HK-2 (cell line): ENCODE measurements at regions not wholly inside any gene's neighbourhood (a gene's known extent, or its start where the extent isn't known, plus 50 kb on each side); places are given as distances from the start of the nearest gene placed in this dataset.
"Not testable (repeated sequence)": the region's sequence is repeated elsewhere in the genome, so short reads cannot be mapped to it uniquely, and the experiment has no call there.

Experiments used
- DNase-seq: peaks from one replicate; pipeline ENCODE4 v3.0.0-alpha.2; 2018; ENCODE audit not compliant: unreplicated experiment

DNA sequence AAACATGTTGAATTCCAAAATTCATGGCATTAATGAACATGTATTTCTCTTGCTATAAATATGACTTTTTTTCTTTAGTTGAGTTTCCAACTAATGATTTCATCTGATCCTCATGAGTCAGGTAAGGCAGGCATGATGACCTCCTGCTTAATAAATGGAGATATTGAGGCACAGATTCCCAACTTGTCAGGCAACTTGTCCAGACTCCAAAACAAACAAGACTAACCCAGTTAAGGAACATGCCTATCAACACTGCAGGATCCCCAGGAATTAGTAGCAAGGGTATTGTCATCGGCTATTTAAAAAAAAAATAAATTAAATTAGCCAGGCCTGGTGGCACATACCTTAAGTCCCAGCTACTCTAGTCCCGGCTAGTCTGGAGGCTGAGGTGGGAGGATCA, 121.3 kb upstream of the SALL4 start:
- no peak for DNase-seq

DNA sequence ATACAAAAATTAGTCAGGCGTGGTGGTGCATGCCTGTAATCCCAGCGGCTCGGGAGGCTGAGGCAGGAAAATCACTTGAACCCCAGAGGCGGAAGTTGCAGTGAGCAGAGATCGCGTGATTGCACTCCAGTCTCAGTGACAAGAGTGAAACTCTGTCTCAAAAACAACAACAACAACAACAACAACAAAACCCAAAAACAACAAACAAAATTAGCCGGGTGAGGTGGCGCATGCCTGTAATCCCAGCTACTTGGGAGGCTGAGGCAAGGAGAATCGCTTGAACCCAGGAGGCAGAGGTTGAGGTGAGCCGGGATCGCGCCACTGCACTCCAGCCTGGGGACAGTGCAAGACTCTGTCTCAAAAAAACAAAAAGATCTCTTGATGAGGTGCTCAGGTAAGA, 120.5 kb upstream of the SALL4 start:
- DNase-seq, result not testable (repeated sequence)

DNA sequence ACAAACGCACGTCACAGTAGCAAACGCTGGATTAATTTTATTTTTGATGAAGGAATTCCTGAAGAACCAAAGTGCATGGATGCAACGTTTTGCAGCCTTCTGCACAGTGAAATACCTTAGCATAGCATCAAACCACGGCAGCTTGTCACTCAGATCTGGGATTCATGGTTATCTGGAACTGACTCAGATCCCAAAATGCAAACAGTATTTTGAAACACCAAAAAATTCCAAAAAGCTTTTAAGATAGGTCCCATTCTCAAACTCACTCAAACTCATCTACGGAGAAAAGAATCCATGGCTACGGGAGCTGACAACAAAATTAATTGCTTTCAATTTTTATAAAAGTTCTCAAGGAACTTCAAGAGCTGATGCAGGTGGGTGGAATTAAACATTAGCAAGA, 116.2 kb upstream of the SALL4 start:
- DNase-seq, result no peak

DNA sequence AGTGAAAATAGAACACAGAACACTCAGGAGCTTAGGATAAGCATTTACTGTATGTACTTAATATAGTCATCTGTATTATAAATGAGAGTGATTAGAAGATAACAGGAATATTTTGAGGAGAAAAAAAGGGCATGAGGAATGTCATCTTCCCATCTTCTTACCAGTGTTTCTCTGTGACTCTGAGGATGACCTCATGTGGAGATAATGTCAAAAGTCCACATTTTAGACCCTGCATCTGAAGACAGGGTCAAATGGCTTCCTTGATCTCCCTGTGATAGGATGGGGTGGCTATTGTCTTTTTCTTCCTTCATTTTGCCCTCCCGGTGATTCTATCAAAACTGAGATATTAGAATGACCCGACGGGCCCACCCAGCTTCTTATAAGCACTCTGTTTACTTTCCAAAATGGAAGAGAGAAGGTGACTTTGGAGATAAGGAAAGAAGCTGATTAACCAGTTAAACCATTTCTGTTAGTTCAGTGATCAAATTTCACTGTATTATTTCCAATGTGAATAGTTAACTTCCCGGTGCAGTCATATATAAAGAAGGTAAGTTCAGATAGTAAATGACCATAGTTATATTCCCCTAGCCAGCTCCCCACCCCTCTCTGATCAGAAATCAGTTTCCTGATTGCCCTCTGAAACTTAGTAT, 115.7 kb upstream of the SALL4 start:
- DNase-seq, result no peak

DNA sequence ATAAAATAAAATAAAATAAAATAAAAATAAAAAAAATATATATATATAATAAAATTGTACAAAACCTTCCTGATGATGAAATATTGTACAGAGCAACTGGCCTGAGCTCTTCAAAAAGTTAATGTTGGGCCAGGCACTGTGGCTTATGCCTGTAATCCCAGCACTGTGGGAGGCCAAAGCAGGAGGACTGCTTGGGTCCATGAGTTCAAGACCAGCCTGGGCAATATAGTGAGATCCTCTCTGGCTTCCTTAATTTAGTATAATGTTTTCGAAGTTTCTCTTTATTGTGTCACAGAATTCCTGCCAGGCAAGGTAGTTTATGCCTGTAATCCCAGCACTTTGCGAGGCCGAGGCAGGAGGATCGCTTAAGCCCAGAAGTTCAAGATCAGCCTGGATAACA, 113.9 kb upstream of the SALL4 start:
- DNase-seq, result no peak

DNA sequence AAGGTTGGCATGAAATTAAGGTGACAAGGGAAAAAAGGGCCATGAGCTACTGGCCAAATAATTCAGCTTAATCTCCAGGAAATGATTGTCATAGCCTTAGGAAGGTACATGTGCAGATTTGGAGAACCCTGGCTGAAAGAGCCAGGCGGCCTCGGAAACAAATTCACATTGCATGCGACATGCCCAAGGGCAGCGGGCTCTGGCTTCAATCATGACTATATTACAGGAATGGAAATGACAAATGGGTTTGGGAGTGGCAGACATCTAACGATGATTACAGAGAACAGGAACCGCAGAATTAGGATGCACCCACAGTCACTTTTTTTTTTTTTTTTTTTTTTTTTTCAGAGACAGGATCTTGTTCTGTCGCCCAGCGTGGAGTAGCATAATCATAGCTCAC, 112.4 kb upstream of the SALL4 start:
- no peak for DNase-seq

DNA sequence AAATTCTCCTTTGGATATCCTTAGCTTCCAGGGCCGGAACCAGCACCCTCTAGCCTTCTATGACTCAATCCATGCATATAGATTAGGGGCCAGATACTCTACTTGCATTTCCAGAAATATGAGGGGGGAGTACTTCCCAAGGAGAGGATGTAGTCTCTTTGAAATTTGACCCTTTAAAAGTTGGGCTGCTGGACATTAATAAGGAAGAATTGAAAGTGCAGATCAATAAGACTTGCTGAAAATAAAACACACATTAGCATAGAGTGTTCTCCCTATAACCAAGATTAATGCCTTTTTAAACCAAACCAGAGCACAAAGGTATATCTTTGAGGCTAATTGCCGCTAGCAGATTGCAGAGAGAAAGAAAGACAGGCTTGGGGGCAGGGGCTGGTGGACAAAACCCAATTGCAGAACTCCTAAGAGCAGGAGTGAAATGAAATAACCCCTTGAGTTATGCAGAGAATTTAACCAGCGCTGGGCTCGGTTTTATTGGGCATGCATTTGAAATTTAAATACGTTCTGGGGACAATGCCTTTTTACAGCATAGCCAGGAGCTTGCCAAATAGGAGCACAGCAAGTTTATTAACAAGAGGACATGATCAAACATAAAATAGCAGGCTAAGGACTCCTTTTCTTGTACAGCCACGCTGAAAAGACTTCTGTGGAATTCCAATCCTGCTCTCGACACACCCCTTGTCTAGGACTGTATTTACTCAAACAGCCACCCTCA, 108.2 kb upstream of the SALL4 start:
- DNase-seq, result no peak

DNA sequence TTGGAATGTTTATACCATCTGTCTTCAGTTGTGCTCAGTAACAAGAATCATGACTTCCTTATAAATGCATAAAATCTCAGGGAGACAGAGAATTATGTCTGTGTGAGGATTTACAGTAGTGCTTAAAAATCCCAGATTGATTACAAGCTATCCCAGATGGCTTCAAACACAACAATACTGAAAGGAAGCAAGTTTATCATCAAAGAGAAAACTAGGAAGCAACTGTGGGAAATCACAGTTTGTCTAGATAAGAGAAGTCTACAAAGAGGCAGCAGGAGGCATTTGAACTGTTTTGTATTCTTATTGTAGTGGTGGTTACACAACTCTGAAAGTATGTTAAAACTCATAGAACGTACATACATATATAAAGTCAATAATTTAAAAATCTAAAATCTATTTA, 104.4 kb upstream of the SALL4 start:
- DNase-seq, result no peak

DNA sequence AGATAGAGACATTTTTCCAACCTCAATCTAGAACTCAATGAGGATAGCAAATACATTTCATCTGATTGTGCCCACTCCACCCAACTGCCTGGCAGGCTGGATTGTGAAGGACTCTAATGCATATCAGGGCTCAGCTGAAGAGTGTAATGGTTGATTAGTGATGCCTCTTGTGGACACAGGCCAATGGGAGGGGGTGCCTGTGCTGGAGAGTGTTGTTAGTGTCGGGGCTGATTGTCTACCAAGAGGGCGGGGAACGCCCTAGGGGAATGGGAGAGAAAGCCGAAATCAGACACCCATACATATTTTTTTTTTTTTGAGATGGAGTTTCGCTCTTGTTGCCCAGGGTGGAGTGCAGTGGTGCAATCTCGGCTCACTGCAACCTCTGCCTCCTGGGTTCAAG, 103.7 kb upstream of the SALL4 start:
- no peak for DNase-seq

DNA sequence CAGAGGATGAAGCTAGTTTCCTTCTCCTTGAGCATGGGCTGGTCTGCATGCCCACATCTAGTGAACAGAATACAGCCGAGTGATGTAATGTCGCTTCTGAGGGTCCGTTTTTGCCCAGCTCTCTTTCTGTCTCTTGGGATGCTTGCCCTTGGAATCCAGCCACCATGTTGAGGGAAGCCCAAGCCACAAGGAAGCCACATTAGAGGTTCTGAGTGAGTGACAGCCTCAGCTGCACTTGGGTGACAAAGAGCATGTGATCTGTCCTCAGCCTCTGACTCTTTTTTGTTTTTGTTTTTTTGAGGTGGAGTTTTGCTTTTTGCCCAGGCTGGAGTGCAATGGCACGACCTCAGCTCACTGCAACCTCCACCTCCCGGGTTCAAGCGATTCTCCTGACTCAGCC, 100.6 kb upstream of the SALL4 start:
- DNase-seq, result no peak

DNA sequence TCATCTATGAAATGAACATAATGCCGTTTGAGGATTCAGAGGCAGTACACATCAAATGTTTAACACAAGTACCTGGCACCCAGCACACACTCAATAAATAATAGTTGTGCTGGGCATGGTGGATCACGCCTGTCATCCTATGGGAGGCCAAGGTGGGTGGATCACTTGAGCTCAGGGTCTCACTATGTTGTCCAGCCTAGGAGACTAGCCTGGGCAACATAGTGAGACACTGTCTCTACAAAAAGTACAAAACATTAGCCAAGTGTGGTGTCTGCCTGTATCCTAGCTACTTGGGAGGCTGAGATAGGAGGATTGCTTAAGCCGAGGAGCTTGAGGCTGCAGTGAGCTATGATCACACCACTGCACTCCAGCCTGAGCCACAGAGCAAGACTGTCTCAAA, 98.1 kb upstream of the SALL4 start:
- no peak for DNase-seq

DNA sequence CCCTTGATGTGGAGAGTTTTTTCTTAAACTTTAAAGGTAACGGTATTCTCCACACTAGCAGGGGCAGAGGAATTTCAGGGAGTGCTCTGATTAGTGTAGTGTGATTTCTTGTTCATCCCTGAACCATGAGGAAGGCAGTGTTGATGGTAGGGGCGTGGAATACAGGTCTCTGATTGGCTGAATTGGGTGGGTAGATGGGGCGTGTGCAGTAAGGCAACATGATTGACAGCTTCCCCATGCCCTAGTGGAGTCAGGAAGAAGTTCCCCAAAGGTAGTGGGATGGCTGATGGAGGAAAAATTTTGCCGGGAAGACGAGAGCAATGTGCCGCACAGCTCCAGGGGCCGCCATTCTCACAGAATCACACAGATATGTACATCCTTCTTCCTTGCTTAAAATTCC, 97.4 kb upstream of the SALL4 start:
- DNase-seq, result no peak

DNA sequence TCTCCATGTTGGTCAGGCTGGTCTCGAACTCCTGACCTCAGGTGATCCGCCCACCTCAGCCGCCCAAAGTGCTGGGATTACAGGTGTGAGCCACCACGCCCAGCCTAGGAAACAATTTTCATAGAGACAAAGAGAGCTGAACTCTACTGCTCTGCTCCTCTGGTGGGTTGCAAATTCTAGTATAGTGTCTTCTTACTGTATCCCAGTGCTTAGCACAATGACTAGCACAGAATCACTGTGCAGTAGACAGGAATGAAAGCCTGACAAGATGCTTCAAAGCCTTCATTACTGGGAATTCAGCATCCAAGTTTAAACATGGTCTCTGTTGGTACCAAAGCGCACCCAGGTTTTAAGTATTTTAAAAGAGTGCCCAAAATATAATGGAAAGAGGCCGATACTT, 96.5 kb upstream of the SALL4 start:
- DNase-seq, result no peak

DNA sequence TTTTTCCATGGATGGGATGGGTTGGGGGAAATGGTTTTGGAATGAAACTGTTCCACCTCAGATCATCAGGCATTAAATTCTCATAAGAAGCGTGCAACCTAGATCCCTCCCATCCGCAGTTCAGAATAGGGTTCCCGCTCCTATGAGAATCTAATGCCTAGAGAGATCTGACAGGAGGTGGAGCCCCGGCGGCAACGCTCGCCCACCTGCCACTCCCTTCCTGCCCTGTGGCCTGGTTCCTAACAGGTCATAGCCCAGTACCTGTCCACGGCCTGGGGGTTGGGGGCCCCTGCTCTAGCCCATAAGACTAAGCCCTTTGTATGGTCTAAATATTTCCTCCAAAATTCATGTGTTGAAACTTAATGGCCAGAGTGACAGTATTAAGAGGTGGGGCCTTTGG, 92.3 kb upstream of the SALL4 start:
- DNase-seq, result no peak

DNA sequence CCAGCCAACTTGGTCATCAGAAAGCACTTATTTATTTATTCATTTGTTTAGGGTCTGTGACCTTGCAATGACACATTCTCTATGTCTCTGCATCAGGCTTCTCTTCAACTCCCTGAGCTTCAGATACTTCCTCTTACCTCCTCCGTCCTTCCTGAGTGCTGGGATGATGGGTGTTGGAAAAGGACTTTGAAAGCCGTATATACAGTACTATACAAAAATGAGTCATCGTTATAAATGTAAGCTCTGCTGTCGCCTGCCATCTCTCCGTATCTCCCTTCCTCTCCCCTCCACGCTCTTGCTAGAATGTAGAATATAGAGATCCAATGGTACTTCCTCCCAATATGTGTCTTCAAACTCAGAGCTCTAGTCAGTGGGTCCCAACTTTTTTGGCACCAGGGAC, 91.9 kb upstream of the SALL4 start:
- DNase-seq, result no peak

DNA sequence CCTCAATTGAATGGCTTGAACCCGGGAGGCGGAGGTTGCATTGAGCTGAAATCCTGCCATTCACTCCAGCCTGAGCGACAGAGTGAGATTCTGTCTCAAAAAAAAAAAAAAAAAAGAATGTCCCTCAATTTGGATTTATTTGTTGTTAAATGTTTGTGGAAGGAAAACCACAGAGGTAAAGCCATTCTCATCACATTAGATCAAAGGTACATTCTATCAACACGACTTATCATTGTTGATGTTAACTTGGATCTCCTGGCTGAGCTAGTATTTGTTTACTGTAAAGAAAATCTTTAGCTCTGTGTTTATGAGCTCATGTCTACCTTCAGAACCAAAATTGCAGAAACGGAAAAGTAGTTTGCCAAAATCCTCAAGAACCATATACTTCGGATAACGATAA, 91.4 kb upstream of the SALL4 start:
- DNase-seq, result no peak

DNA sequence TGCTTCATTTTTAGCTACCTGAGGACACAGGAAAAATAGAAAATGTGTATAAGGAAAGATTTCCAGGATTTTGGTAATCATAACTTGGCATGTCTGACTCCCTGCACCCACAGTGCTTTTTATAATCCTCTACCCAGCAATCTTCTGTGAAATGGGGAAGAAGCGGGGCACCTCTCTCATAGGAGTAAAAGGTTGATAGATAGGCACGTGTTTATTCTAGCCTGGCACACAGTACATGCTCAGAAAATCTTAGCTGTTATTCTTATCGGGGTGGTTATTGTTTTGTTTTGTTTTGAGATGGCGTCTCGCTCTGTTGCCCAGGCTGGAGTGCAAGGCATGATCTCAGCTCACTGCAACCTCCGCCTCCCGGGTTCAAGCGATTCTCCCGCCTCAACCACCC, 87.7 kb upstream of the SALL4 start:
- DNase-seq, result no peak

DNA sequence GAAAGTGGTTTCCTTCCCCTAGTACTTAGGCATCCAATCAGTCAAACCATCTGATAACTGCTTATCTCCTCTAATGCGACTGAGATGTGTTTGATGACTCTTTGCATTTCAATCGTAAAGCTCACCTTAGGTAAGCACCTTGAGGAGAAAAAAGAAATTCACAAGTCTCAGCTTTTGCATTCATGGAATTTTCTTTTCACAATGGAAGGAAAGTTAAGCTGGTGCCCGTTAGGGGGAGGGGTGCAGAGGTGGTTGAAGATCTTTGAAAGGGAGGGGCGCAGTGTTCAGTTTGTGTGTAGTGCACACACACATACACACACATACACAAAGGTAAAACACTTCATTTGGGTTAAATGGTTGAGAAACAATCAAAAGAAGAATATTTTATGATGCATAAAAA, 87.1 kb upstream of the SALL4 start:
- no peak for DNase-seq

DNA sequence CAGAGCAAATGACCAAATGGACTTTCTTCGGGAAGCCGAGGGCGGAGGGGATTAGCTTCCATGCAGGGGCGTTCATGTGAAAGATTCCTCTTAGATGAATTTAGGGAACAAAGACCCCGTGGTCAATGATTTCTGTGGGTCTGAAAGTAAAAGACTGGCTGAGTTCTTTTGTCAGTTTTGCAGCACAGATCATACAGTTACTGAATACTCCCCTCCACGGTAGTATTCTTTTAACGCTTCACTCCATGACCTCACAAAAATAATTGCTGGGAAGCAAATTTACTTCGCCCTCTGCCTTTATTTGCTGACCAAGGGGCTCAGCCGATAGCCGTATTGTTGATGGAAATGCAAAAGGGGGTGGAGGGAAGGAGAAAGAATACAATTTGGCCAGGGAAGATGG, 86.0 kb upstream of the SALL4 start:
- no peak for DNase-seq

DNA sequence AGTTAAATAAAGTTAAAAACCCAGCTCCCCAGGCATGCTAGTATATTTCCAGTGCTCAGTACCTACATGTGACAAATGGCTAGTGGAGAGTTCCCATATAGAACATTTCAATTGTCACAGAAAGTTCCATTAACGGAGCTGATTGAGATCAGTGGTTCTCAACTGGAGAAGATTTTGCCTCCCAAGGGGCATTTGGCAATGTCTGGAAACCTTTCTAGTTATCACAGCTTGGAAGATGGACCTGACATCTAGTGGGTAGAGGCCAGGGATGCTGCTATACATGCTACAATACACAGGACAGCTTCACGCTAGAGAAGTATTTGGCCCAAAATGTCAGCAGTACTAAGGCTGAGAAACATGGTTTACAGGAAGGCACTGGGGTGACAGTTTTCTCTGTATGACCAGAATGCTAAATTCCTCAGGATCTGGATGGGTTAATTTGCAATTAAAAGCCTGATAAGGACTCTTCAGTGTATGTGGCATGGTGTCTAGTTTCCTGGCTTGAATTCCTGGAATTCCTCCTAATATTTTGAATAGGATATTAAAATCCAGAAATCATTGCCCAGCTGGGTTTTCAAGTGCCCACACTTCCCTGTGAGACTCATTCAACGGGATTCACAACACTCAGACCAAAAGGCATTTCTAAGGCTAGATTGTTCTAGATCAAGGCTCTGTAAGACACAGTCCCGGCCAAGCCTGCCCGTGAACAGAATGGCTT, 84.7 kb upstream of the SALL4 start:
- no peak for DNase-seq

DNA sequence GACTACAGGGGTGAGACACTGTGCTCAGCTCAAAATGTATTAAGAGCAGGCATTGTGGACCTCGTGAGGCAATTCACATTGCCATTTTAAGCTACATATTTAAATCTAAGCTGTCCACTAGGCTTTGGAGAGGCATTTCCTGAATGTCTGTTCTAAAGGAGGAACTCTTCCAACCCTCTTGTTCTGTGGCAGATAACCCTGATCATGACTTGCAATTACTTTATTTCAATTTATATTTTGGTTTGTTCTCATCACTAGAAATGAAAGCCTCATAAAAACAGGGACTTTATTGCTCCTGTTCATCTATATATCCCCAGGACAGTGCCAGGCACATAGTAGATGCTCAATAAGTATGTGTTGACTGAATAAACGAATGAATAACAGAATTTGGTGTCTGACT, 84.0 kb upstream of the SALL4 start:
- DNase-seq, result no peak

DNA sequence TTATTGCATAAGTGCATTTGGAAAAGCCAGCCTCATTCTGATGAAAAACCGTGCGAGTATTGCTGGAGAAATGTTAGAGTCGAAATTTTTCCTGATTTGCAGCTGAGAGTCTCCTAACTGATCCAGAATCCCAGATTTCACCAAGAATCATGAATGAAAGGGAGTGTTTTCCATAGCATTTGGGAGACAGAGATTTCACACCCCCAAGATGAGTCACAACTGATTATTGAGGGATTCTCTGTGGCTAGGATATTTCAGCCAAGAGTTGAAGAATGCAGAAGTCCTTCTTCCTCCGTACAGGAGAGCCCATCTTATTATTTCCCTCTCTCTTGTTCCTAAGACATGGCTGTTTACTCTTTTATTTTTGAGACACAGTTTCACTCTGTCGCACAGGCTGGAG, 82.2 kb upstream of the SALL4 start:
- DNase-seq, result no peak

DNA sequence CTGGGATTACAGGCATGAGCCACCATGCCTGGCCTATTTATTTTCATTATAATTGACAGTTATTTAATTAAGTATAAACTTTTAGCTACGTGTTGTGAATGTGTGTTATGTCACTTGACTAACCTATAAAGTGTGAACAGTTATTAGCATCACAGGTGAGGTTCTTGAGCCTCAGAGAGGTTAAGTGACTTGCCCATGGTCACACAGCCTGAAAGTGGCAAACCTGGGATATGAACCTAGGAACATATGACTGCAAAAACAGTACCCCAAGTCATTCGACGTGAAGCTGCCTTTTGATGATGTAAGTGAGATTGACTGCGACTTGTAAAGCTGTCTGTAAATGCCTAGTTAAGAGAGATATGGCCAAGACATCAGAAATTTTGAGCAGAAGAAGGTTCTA, 77.9 kb upstream of the SALL4 start:
- no peak for DNase-seq
